IPS-18a (cell line): ENCODE measurements at regions not wholly inside any gene's neighbourhood (a gene's known extent, or its start where the extent isn't known, plus 50 kb on each side); places are given as distances from the start of the nearest gene placed in this dataset.
"Not testable (repeated sequence)": the region's sequence is repeated elsewhere in the genome, so short reads cannot be mapped to it uniquely, and the experiment has no call there.

Experiments used
- H3K27ac ChIP-seq: one replicate; pipeline ENCODE4 v1.5.1; 2013; ENCODE audit warnings: low read length
- H3K27me3 ChIP-seq: one replicate; pipeline ENCODE4 v1.6.1; 2013; ENCODE audit warnings: mild to moderate bottlenecking, low read length; ENCODE audit not compliant: control insufficient read depth, insufficient read depth
- H3K36me3 ChIP-seq: one replicate; pipeline ENCODE4 v1.6.1; 2013; ENCODE audit warnings: low read depth, low read length; ENCODE audit not compliant: control insufficient read depth
- H3K4me1 ChIP-seq: one replicate; pipeline ENCODE4 v1.6.1; 2013; ENCODE audit warnings: low read depth, low read length; ENCODE audit not compliant: control insufficient read depth
- H3K4me3 ChIP-seq: one replicate; pipeline ENCODE4 v1.5.1; 2013; ENCODE audit warnings: low read length
- H3K9ac ChIP-seq: one replicate; pipeline ENCODE4 v1.6.1; 2013; ENCODE audit warnings: mild to moderate bottlenecking, low read length, moderate library complexity
- H3K9me3 ChIP-seq: one replicate; pipeline ENCODE4 v1.6.1; 2013; ENCODE audit warnings: low read depth, low read length; ENCODE audit not compliant: control insufficient read depth

DNA sequence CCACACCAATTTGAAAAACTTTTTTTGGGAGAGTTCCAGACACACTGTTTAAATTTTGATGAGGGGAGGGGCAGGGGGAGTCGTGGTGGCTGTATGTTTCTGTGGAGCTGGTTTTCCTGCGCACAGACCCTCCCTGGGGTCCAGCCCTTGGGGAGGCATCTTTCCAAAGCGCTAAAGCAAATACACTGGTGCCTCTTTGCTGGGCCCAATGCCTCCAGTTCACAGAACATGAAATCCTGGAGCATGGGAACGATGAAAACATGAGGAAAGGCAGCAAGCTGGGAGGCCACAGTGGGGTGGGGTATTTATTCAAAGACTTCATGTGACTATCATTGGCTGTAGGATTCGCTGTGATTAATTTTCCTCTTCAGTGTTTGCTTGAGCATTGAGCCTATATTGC is 135.3 kb downstream of the CCDC34 start:
- H3K4me3 ChIP-seq, result no peak overlapping the region
- no peak overlapping the region for H3K27ac ChIP-seq
- H3K27me3 ChIP-seq, result no peaks in the 10 kb centered on the region
- no peak overlapping the region for H3K9ac ChIP-seq
- H3K4me1 ChIP-seq, result peaks cover 30% of the 10 kb centered on the region
- H3K9me3 ChIP-seq, result no peaks in the 10 kb centered on the region
- H3K36me3 ChIP-seq, result no peaks in the 10 kb centered on the region

- H3K36me3 ChIP-seq, H3K9me3 ChIP-seq, H3K27me3 ChIP-seq: not testable (repeated sequence)
- H3K4me1 ChIP-seq, result peaks cover 16% of the 10 kb centered on the region
- H3K9ac ChIP-seq, result peak overlapping the region; percentile 38
- H3K27ac ChIP-seq, result peak overlapping the region; percentile 34
- H3K4me3 ChIP-seq, result peak overlapping the region; percentile 65
These were observed 143.5 kb downstream of the CCDC34 start for GRCh38 chr11:27219487-27220039.

DNA sequence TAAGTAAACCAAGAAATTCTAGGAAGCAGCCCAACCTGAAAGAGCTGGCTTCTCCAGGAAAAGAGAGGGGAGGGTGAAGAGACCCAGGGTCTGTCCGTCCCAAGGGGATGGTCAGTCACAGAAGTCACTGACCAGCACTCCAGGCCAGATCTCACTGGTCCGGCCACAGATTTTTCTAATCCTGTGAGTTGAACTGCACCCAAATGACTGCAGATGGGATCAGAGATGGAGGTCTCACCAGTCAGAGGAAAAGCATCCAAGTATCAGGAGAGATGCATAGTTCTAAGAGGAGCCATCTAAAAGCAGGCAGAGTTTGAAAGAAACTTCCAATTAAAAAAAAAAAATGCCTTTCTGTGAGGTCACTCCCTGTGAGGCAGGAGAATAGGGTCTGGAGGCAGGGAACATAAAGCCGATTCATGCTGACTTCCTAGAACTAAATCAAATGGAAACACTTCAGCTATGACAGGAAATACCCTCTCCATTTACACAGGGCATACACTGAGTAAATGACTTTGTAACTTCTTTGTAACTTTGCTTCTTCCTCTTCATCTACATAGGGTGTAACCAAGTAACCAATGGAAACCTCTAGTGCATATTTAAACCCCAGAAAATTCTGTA is 144.5 kb downstream of the CCDC34 start:
- Histone ChIP-seq H3K4me3 (peak overlapping the region; percentile 65), H3K27ac (no peak overlapping the region), H3K9me3 (no peaks in the 10 kb centered on the region), H3K4me1 (peaks cover 16% of the 10 kb centered on the region), H3K9ac (no peak overlapping the region), H3K36me3 (peaks cover 3% of the 10 kb centered on the region), H3K27me3 (no peaks in the 10 kb centered on the region)

- H3K27ac ChIP-seq, result no peak overlapping the region
- no peak overlapping the region for H3K4me3 ChIP-seq
- H3K9ac ChIP-seq, result no peak overlapping the region
- no peaks in the 10 kb centered on the region for H3K27me3 ChIP-seq
- peaks cover 16% of the 10 kb centered on the region for H3K4me1 ChIP-seq
- H3K9me3 ChIP-seq, result no peaks in the 10 kb centered on the region
- peaks cover 3% of the 10 kb centered on the region for H3K36me3 ChIP-seq
These were observed 145.0 kb downstream of the CCDC34 start for GRCh38 chr11:27217948-27218420.

DNA sequence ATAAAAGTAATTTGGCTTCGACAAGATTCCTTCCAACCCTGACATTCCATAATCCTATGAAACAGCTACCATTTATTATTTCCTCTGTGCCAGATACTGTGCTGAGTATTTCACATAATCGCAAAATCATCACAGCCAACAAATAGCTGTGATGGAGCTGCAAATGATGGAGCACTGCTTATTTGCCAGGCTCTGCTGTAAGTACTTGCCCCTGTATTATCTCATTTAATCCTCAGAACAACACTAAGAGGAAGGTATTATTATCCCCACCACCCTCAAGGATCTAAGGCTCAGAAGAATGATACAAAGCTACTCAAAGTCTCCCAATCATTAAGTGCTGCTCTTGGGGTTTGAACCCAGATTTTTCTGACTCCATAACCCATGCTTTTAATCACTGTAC is 145.5 kb downstream of the CCDC34 start:
- no peak overlapping the region for H3K9ac ChIP-seq
- H3K27ac ChIP-seq, result no peak overlapping the region
- peaks cover 16% of the 10 kb centered on the region for H3K4me1 ChIP-seq
- no peaks in the 10 kb centered on the region for H3K9me3 ChIP-seq
- H3K36me3 ChIP-seq, result peaks cover 3% of the 10 kb centered on the region
- no peak overlapping the region for H3K4me3 ChIP-seq
- H3K27me3 ChIP-seq, result no peaks in the 10 kb centered on the region

DNA sequence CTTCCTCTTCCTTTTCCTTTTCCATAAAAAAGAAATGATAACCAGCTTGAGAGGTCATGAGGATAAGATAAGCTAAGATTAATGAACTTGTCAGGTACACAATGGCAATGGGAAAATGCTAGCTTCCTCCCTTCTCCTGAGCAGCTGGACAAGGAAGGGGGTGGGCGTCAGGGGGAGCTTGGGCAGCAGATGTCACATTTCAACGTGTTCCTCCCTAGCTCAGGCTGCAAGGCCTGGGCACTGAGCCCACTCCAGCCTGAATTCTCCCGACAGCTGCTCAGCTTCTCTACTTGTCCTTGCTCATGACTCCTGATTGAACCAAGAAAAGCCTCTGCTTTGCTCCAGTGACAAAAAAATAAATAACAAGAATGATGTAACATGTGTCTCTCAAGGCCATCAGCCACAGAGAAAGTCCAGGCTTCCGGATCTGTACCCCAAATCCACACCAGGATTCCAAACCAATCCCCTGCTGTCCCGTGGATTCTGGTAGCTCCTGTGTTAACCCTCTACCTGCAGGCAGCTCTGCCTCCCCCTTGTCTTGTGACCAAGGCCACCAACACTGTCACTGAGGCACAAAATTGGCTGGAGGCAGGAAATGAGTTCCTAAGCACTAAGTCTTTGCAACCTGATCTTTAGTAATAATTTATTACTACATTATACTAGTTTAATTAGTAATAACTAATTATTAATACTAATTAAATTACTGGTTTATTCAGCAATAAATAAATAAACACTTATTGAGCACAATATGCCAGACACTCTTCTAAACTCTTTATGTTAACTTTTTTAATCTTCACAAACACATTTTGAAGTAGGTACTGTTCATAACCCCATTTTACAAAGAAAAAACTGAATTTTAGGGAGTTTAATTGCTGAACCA is 146.5 kb downstream of the CCDC34 start:
- H3K4me1 ChIP-seq, result peaks cover 16% of the 10 kb centered on the region
- no peak overlapping the region for H3K4me3 ChIP-seq
- H3K9ac ChIP-seq, result no peak overlapping the region
- H3K27me3 ChIP-seq, result no peaks in the 10 kb centered on the region
- H3K9me3 ChIP-seq, result no peaks in the 10 kb centered on the region
- peaks cover 3% of the 10 kb centered on the region for H3K36me3 ChIP-seq
- no peak overlapping the region for H3K27ac ChIP-seq

GRCh38 chr11:27215471-27216269 is 147.3 kb downstream of the CCDC34 start:
- H3K27me3 ChIP-seq, result no peaks in the 10 kb centered on the region
- peaks cover 16% of the 10 kb centered on the region for H3K4me1 ChIP-seq
- H3K27ac ChIP-seq, result no peak overlapping the region
- no peak overlapping the region for H3K4me3 ChIP-seq
- H3K36me3 ChIP-seq, result peaks cover 3% of the 10 kb centered on the region
- H3K9ac ChIP-seq, result no peak overlapping the region
- no peaks in the 10 kb centered on the region for H3K9me3 ChIP-seq

DNA sequence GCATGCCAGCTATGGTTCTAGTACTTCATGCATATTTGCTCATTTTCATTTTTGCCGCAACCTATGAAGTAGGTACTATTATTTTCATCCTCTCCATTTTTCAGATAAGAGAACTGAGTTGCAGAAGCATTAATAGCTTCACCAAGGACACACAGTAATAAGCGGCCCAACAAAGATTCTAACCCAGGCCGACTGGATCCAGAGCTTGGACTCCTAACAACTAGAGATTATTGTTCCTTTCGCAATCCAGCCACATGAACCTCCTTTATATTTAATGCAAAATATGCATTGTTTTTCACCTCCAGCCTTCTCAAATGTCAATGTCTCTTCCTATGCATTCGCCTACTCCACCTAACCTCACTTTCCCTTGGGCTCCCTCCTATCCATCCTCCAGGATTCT is 148.3 kb downstream of the CCDC34 start:
- no peak overlapping the region for H3K9ac ChIP-seq
- no peaks in the 10 kb centered on the region for H3K27me3 ChIP-seq
- no peaks in the 10 kb centered on the region for H3K9me3 ChIP-seq
- H3K4me3 ChIP-seq, result no peak overlapping the region
- H3K36me3 ChIP-seq, result peaks cover 3% of the 10 kb centered on the region
- no peak overlapping the region for H3K27ac ChIP-seq
- H3K4me1 ChIP-seq, result peaks cover 16% of the 10 kb centered on the region

DNA sequence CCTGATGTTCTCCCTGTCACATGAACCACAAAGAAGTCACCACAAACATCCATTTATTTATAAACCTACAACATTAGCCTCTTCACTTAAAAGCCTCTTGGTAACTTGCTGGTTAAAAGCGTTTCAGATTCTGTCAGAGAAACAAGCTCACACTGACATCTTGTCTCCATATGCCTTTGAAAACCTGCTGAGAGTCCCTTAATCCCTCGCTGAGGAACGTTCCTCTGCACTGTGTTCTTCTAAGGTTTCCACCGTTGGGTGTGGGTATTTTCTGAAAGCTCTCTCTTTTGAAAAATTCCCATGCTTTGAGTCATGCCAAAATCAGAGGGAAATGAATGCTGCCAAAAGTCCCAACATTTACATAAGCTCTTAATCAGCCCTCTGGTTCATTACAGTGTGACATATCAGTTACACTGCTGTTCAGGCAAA is 149.8 kb downstream of the CCDC34 start:
- Histone ChIP-seq H3K27me3 (no peaks in the 10 kb centered on the region), H3K9ac (no peak overlapping the region), H3K27ac (no peak overlapping the region), H3K4me1 (peaks cover 10% of the 10 kb centered on the region), H3K36me3 (peaks cover 3% of the 10 kb centered on the region), H3K9me3 (no peaks in the 10 kb centered on the region), H3K4me3 (no peak overlapping the region)

DNA sequence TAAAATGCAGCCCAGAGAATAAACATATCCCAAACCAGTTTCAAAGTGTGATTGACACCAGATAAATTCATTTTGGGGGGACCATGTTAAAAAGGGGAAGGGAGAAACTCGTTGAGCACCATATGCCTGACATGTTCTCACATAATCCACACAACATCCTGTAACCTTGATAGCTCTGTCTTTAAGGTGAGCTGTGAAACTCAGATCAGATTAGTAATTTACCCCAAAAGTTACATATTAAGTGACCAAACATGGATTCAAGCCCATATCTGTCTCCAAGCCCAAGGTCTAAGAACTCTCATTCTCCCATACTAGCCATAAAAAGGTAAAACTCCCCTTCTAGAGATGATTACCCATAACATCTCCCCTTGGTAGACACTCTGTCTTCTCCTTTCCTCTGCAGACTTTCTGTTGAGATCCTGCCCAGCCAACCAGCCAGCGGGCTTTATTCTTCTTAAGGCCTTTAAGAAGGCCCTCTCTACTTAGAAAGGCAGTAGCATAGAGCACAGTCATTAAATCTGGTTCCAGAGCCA is 150.7 kb downstream of the CCDC34 start:
- no peak overlapping the region for H3K4me3 ChIP-seq
- no peaks in the 10 kb centered on the region for H3K9me3 ChIP-seq
- no peak overlapping the region for H3K9ac ChIP-seq
- H3K27ac ChIP-seq, result no peak overlapping the region
- H3K27me3 ChIP-seq, result no peaks in the 10 kb centered on the region
- peaks cover 10% of the 10 kb centered on the region for H3K4me1 ChIP-seq
- peaks cover 3% of the 10 kb centered on the region for H3K36me3 ChIP-seq
